Fibroblast of pulmonary artery (primary cell): ENCODE measurements at regions not wholly inside any gene's neighbourhood (a gene's known extent, or its start where the extent isn't known, plus 50 kb on each side); places are given as distances from the start of the nearest gene placed in this dataset.

Source experiments
- DNase-seq: peaks from one replicate; pipeline ENCODE4 v3.0.0-alpha.2; 2010; ENCODE audit warnings: low read depth
- H3K4me3 ChIP-seq: replicated peaks from 2 replicates; pipeline ENCODE4 v1.5.1; 2011; ENCODE audit warnings: low read depth, mild to moderate bottlenecking, control low read depth, low read length, moderate library complexity
- CTCF ChIP-seq: IDR thresholded peaks from 2 replicates; pipeline ENCODE4 v1.5.1; 2011; ENCODE audit warnings: mild to moderate bottlenecking, control low read depth, low read length, inconsistent platforms; ENCODE audit errors: missing control alignments

DNA sequence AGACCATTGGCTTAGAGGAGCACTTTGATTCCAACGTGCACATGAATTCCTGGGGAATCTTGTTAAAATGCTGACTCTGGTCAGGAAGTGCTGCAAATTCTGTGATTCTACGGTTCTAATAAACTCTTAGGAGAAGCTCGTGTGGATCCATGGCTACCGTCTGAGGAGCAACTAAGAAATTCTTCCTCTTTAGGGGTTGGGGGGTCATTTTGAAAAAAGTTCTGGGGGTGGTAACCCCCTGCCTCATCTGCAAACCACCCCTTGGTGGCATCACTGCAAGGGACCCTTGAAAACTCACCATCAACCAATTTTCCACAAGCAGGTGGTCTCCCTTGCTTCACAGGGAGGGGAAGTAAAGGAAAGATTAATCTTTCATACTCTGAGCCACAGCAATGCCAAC, 52.2 kb upstream of the IGF1R start:
- H3K4me3 ChIP-seq = no peak overlapping the region
- no peak for DNase-seq
- no peak for TF ChIP-seq CTCF

DNA sequence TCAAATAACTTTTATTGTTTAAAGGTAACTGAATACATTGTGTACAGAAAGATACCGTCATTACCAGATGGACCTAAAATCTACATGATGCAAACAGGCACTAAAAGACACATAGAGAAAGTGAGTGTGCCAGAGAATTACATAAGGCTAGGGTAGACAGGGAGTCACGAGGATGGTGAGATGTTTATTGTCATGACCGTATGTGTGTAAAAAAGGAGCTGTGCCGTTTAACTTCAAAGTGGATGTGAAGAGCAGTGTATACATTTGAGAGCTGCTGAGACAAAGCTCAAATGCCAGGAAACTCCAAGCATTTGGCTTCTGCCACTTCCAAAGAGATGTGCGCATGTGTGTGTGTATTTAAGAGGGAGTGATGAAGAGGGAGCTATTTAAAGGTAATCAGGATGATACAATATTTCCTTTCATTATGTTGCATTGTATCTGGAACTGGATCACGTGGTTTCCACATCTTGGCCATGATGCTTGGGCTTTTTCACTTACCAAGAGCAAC, 51.4 kb upstream of the IGF1R start:
- no peak for TF ChIP-seq CTCF
- no peak overlapping the region for H3K4me3 ChIP-seq
- no peak for DNase-seq

- no peak overlapping the region for H3K4me3 ChIP-seq
- no peak for DNase-seq
- TF ChIP-seq CTCF = no peak
Measured at GRCh38 chr15:98597666-98598065, 50.7 kb upstream of the IGF1R start.
